ENCODE measurements at regions not wholly inside any gene's neighbourhood (a gene's known extent, or its start where the extent isn't known, plus 50 kb on each side); places are given as distances from the start of the nearest gene placed in this dataset.

DNA sequence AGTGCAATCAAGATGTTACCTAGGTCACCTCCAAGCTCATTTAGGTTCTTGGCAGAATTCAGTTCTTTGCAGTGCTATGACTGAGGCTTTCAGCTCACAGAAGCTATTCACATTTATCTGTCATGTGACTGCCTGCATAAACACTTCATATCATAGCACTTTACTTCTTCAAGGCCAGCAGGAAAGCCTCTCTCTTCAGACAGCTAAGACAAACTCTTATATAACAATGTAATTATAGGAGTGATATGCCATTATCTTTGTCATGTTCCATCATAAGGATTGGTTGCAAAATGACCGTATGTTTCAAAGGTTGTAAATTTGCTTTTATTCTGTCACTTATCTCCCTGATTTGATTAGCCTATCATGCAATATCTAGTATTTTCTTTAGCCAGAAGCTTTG, 78.8 kb upstream of the TMEM196 start:
- no peak for DNase-seq (ENCODE audit: low spot score)

GRCh38 chr7:19851504-19851903, 78.1 kb upstream of the TMEM196 start:
- no peak for DNase-seq (ENCODE audit: low spot score)

- DNase-seq (ENCODE audit: low spot score) = no peak
Observed at GRCh38 chr7:19834566-19834965, 61.1 kb upstream of the TMEM196 start.

- no peak for DNase-seq (ENCODE audit: low spot score)
Observed at GRCh38 chr7:19830604-19831003, 57.2 kb upstream of the TMEM196 start.
